ENCODE measurements at regions not wholly inside any gene's neighbourhood (a gene's known extent, or its start where the extent isn't known, plus 50 kb on each side); places are given as distances from the start of the nearest gene placed in this dataset.
A peak's percentile ranks its signal among the peaks of the same experiment; 100 is the strongest.
"Not testable (repeated sequence)": the region's sequence is repeated elsewhere in the genome, so short reads cannot be mapped to it uniquely, and the experiment has no call there.

GRCh38 chr3:147119989-147120388 is 286.4 kb downstream of the ZIC4 start:
- no peak overlapping the region for H3K4me3 ChIP-seq (ENCODE audit: extremely low read depth, insufficient read depth, low read length, poor library complexity, severe bottlenecking)
- WGBS, 2 experiments (ENCODE audit: insufficient coverage in 2 of 2): no CpG with 5 or more reads among the region's 4 CpGs
- no peaks in the 10 kb centered on the region for H3K4me1 ChIP-seq (ENCODE audit: control insufficient read depth, insufficient read depth, low read length, poor library complexity, severe bottlenecking)
- no peak overlapping the region for H3K27ac ChIP-seq (ENCODE audit: low read depth, low read length, severe bottlenecking)
- H3K36me3 ChIP-seq (ENCODE audit: control insufficient read depth, insufficient read depth, low read length): no peaks in the 10 kb centered on the region
- H3K9me3 ChIP-seq (ENCODE audit: control insufficient read depth, low read length): no peaks in the 10 kb centered on the region

DNA sequence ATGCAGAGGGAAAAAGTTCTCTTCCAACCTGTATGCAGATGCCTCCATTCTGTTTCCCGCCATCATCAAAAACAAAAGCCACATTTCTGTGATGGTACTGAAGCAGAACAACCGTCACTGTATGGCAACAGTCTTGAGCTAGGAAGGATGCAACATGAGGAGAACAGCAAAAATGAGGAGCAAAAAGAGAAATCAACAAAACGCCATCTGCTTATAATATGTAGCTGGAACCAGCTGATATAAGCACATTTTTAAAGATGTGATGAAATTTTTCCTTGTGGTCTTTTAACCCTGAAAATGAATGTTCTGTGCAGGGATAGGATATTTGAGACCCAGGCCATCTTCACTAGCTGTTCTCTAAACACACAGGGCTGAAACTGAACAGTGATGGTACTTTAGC is 287.0 kb downstream of the ZIC4 start:
- Histone ChIP-seq H3K4me3 (ENCODE audit: extremely low read depth, insufficient read depth, low read length, poor library complexity, severe bottlenecking) (no peak overlapping the region), H3K27ac (ENCODE audit: low read depth, low read length, severe bottlenecking) (no peak overlapping the region), H3K9me3 (ENCODE audit: control insufficient read depth, low read length) (no peaks in the 10 kb centered on the region), H3K36me3 (ENCODE audit: control insufficient read depth, insufficient read depth, low read length) (no peaks in the 10 kb centered on the region), H3K4me1 (ENCODE audit: control insufficient read depth, insufficient read depth, low read length, poor library complexity, severe bottlenecking) (no peaks in the 10 kb centered on the region)
- 85 to 100% methylated on average over 2 of the region's 3 CpGs for WGBS, 2 experiments (ENCODE audit: insufficient coverage in 2 of 2)

DNA sequence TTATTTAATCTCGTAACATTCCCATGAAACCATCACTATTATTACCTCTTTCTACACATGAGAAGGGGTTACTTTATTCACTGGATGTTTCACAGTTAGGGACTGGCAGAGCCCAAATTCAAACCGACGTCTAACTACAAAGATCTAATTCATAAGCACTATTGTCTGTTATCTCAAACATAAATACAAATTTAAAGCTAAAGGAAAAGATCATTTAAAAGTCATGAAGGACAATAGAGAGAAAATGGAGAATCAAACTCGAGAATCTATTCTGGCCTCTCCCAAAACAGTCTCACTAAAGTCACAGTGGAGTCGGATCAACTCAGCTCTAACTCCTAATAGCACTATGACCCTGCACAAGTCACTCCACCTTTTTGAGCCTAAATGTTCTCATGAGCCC is 287.7 kb downstream of the ZIC4 start:
- Histone ChIP-seq H3K9me3 (ENCODE audit: control insufficient read depth, low read length) (no peaks in the 10 kb centered on the region), H3K27ac (ENCODE audit: low read depth, low read length, severe bottlenecking) (no peak overlapping the region), H3K36me3 (ENCODE audit: control insufficient read depth, insufficient read depth, low read length) (no peaks in the 10 kb centered on the region), H3K4me3 (ENCODE audit: extremely low read depth, insufficient read depth, low read length, poor library complexity, severe bottlenecking) (no peak overlapping the region), H3K4me1 (ENCODE audit: control insufficient read depth, insufficient read depth, low read length, poor library complexity, severe bottlenecking) (peaks cover 2% of the 10 kb centered on the region)
- WGBS, 2 experiments (ENCODE audit: insufficient coverage in 2 of 2): 63% methylated on average over 1 of the region's 5 CpGs; no CpG with 5 or more reads in 1 of the 2 experiments

DNA sequence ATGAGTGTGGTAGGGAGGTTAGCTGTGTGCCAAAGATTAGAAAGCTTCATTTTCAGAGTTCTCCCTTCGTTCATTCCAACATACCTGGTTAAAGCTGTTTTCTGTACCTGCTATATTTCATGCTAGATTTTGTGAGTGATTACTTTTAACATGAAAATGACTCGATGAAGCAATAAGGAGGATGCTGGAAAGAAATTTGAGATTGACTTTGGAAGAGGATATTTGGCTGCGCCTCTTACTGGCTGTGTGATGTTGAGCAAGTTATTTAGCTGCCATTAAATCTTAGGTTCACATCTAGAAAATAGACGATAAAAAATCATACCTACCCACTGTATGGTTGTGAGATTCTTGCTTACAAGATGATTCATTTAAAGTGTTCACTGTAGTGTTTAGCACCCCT is 288.7 kb downstream of the ZIC4 start:
- no peak overlapping the region for H3K4me3 ChIP-seq (ENCODE audit: extremely low read depth, insufficient read depth, low read length, poor library complexity, severe bottlenecking)
- peaks cover 8% of the 10 kb centered on the region for H3K4me1 ChIP-seq (ENCODE audit: control insufficient read depth, insufficient read depth, low read length, poor library complexity, severe bottlenecking)
- no peak overlapping the region for H3K27ac ChIP-seq (ENCODE audit: low read depth, low read length, severe bottlenecking)
- no peaks in the 10 kb centered on the region for H3K36me3 ChIP-seq (ENCODE audit: control insufficient read depth, insufficient read depth, low read length)
- no peaks in the 10 kb centered on the region for H3K9me3 ChIP-seq (ENCODE audit: control insufficient read depth, low read length)
- 56% methylated on average over 2 of the region's 4 CpGs; no CpG with 5 or more reads in 1 of the 2 experiments for WGBS, 2 experiments (ENCODE audit: insufficient coverage in 2 of 2)

DNA sequence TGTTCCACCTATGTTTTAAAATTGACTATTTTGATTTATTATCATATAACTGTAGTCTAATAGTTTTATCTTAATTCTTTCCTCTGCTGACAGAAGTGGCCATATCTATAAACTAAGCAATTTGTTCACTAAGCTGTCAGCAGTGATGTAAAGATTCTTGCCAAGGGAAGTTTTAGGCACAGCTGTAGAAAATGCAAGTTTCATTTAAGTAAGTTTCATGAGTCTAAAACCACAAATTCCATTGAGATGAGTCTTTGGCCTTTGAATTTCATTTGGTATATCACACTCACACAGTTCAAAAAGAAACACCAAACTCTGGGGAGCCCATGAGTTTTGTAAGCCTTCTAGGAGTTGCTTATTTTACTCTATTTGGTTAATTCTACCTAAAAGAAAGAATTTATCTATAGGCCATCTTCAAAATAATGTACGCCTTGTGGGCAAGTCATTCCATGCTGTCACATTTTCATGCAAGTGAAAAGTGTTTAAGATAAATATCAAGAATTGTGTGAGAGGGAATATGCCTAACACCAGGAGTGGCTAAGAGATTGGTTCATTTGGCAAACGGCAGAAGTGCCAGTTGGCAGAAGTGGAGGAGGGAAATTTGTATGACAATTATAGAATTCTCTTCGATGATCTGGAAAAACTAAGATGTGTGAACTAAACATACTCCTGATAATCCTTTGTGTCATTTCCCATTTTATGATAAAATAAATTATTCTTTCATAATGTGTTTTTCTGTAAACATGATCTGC is 292.9 kb downstream of the ZIC4 start:
- Histone ChIP-seq H3K36me3 (ENCODE audit: control insufficient read depth, insufficient read depth, low read length) (no peaks in the 10 kb centered on the region), H3K9me3 (ENCODE audit: control insufficient read depth, low read length) (peaks cover 4% of the 10 kb centered on the region), H3K4me1 (ENCODE audit: control insufficient read depth, insufficient read depth, low read length, poor library complexity, severe bottlenecking) (peaks cover 8% of the 10 kb centered on the region), H3K27ac (ENCODE audit: low read depth, low read length, severe bottlenecking) (peak overlapping the region; percentile 52), H3K4me3 (ENCODE audit: extremely low read depth, insufficient read depth, low read length, poor library complexity, severe bottlenecking) (no peak overlapping the region)
- 82 to 86% methylated on average over 1 of the region's 3 CpGs for WGBS, 2 experiments (ENCODE audit: insufficient coverage in 2 of 2)

DNA sequence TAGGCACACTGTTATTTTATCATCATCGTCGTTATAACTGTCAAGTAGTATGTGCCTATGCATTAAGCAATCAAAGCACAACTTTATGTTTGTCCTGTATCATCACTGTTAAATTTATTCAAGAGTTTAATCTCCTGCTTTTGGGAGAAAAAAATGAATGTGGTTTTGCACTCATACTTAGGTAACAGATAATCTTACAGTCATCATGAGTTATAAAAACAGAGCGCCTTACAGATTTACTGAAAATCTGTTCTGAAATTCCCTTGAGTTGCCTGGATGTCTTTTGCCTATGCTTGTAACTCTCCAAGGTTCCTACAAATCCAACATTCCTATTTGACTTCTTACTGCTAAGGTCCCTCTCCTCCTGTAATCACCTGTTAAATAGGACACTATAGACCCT is 307.3 kb downstream of the ZIC4 start:
- WGBS, 2 experiments (ENCODE audit: insufficient coverage in 2 of 2): 94 to 100% methylated on average over 2 to 3 of the region's 3 CpGs
- H3K27ac ChIP-seq (ENCODE audit: low read depth, low read length, severe bottlenecking): no peak overlapping the region
- H3K9me3 ChIP-seq (ENCODE audit: control insufficient read depth, low read length): no peaks in the 10 kb centered on the region
- no peak overlapping the region for H3K4me3 ChIP-seq (ENCODE audit: extremely low read depth, insufficient read depth, low read length, poor library complexity, severe bottlenecking)
- H3K4me1 ChIP-seq (ENCODE audit: control insufficient read depth, insufficient read depth, low read length, poor library complexity, severe bottlenecking): no peaks in the 10 kb centered on the region
- H3K36me3 ChIP-seq (ENCODE audit: control insufficient read depth, insufficient read depth, low read length): no peaks in the 10 kb centered on the region

DNA sequence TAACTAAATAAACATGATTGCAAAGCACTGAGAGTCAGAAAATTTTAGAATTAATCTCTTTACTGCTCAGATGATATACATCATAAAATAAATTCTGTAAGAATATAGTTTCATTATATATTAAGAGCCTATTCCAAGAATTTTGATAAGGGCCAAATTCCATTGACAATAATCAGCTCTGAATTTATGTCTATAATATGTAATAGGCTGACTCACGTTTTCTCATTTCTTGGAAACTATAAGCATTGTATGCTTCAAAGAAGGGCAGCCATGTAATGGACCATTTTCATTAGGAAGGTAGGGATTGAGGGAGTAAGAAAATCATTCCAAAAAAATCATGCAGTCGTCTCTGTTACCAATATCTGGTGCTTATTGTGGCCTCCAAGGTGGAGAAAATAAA is 315.9 kb downstream of the ZIC4 start:
- H3K36me3 ChIP-seq (ENCODE audit: control insufficient read depth, insufficient read depth, low read length): no peaks in the 10 kb centered on the region
- H3K27ac ChIP-seq (ENCODE audit: low read depth, low read length, severe bottlenecking): no peak overlapping the region
- H3K9me3 ChIP-seq (ENCODE audit: control insufficient read depth, low read length): no peaks in the 10 kb centered on the region
- H3K4me3 ChIP-seq (ENCODE audit: extremely low read depth, insufficient read depth, low read length, poor library complexity, severe bottlenecking): no peak overlapping the region
- H3K4me1 ChIP-seq (ENCODE audit: control insufficient read depth, insufficient read depth, low read length, poor library complexity, severe bottlenecking): no peaks in the 10 kb centered on the region
- no CpG with 5 or more reads among the region's 2 CpGs for WGBS, 2 experiments (ENCODE audit: insufficient coverage in 2 of 2)

- H3K9me3 ChIP-seq (ENCODE audit: control insufficient read depth, low read length): no peaks in the 10 kb centered on the region
- no peaks in the 10 kb centered on the region for H3K4me1 ChIP-seq (ENCODE audit: control insufficient read depth, insufficient read depth, low read length, poor library complexity, severe bottlenecking)
- H3K4me3 ChIP-seq (ENCODE audit: extremely low read depth, insufficient read depth, low read length, poor library complexity, severe bottlenecking): no peak overlapping the region
- no peak overlapping the region for H3K27ac ChIP-seq (ENCODE audit: low read depth, low read length, severe bottlenecking)
- WGBS, 2 experiments (ENCODE audit: insufficient coverage in 2 of 2): 71 to 100% methylated on average over 3 of the region's 5 CpGs
- no peaks in the 10 kb centered on the region for H3K36me3 ChIP-seq (ENCODE audit: control insufficient read depth, insufficient read depth, low read length)
Observed at GRCh38 chr3:147089286-147089685, 317.1 kb downstream of the ZIC4 start.

GRCh38 chr3:147059500-147059899 is 346.8 kb downstream of the ZIC4 start:
- not testable (repeated sequence) for H3K27ac ChIP-seq (ENCODE audit: low read depth, low read length, severe bottlenecking); H3K4me3 ChIP-seq (ENCODE audit: extremely low read depth, insufficient read depth, low read length, poor library complexity, severe bottlenecking); H3K9me3 ChIP-seq (ENCODE audit: control insufficient read depth, low read length); H3K36me3 ChIP-seq (ENCODE audit: control insufficient read depth, insufficient read depth, low read length); H3K4me1 ChIP-seq (ENCODE audit: control insufficient read depth, insufficient read depth, low read length, poor library complexity, severe bottlenecking)
- 83% methylated on average over 2 to 5 of the region's 6 CpGs for WGBS, 2 experiments (ENCODE audit: insufficient coverage in 2 of 2)

GRCh38 chr3:147049821-147050220 is 356.5 kb downstream of the ZIC4 start:
- 92 to 94% methylated on average over 8 to 9 of the region's 9 CpGs for WGBS, 2 experiments (ENCODE audit: insufficient coverage in 2 of 2)
- no peak overlapping the region for H3K4me3 ChIP-seq (ENCODE audit: extremely low read depth, insufficient read depth, low read length, poor library complexity, severe bottlenecking)
- no peaks in the 10 kb centered on the region for H3K4me1 ChIP-seq (ENCODE audit: control insufficient read depth, insufficient read depth, low read length, poor library complexity, severe bottlenecking)
- H3K9me3 ChIP-seq (ENCODE audit: control insufficient read depth, low read length): no peaks in the 10 kb centered on the region
- no peaks in the 10 kb centered on the region for H3K36me3 ChIP-seq (ENCODE audit: control insufficient read depth, insufficient read depth, low read length)
- no peak overlapping the region for H3K27ac ChIP-seq (ENCODE audit: low read depth, low read length, severe bottlenecking)

GRCh38 chr3:147049305-147049704 is 357.0 kb downstream of the ZIC4 start:
- WGBS, 2 experiments (ENCODE audit: insufficient coverage in 2 of 2): no CpG with 5 or more reads among the region's 3 CpGs
- Histone ChIP-seq H3K4me1 (ENCODE audit: control insufficient read depth, insufficient read depth, low read length, poor library complexity, severe bottlenecking) (no peaks in the 10 kb centered on the region), H3K36me3 (ENCODE audit: control insufficient read depth, insufficient read depth, low read length) (no peaks in the 10 kb centered on the region), H3K4me3 (ENCODE audit: extremely low read depth, insufficient read depth, low read length, poor library complexity, severe bottlenecking) (no peak overlapping the region), H3K27ac (ENCODE audit: low read depth, low read length, severe bottlenecking) (no peak overlapping the region), H3K9me3 (ENCODE audit: control insufficient read depth, low read length) (no peaks in the 10 kb centered on the region)

Data from mesodermal cell (in vitro differentiated cells).